Testis (tissue), 2 donors: ENCODE measurements at regions not wholly inside any gene's neighbourhood (a gene's known extent, or its start where the extent isn't known, plus 50 kb on each side); places are given as distances from the start of the nearest gene placed in this dataset.

ENCODE experiments used
- CTCF ChIP-seq, 3 experiments: fragments of 450-650 bp in 2 of 3; fragments of 200-600 bp in 1 of 3; sonication (generic) in 1 of 3; IDR thresholded peaks; one replicate each; pipeline ENCODE4 v1.5.1; 2016 to 2019; ENCODE audit warnings: antibody characterized with exemption in 3 of 3, mild to moderate bottlenecking in 2 of 3, moderate library complexity in 1 of 3
- POLR2A ChIP-seq: fragments of 450-650 bp; IDR thresholded peaks from one replicate; pipeline ENCODE4 v1.6.1; 2017; ENCODE audit warnings: antibody characterized with exemption, mild to moderate bottlenecking, moderate library complexity

GRCh38 chr11:103842795-103843194 is 193.6 kb upstream of the DDI1 start:
- TF ChIP-seq CTCF (IDR thresholded peaks at IDR 0.05) = no peak
- TF ChIP-seq POLR2A = no peak
